HG03196 (cell line): ENCODE measurements at regions not wholly inside any gene's neighbourhood (a gene's known extent, or its start where the extent isn't known, plus 50 kb on each side); places are given as distances from the start of the nearest gene placed in this dataset.

Experiments used
- ATAC-seq: cut with Tn5 transposase; IDR thresholded peaks from one replicate; pipeline ENCODE4 v1.9.1; 2021; ENCODE audit not compliant: unreplicated experiment

DNA sequence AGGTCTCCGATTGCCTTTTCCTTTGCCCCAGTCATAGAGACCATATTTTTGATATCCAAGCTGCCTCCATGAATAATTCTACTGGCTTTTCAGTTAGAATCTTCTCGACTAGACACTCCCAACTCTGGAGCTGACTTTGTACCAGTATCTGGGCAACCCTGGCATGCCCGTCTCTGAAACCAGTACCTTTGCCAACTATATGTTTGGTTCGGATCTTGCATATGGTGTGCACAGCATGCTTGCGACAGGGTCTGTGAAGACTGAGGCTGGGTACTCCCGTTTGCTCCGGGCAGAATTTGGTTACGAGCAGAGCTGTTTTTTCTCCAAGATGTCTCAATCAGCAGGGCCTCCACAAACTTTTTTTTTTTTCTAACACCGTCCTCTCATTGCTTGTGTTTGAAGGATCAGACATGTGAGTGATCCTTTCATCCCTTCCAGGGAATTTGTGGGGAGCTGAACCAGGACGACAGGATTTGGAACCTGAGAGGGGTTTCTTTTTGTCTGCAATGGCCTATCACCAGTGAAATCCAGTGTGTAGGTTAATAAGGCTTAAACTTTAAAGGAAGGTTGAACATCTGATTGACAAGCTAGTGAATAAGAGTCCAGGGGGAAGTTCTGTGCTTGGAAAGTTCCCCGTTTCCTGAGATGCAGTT is 322.3 kb downstream of the MYCN start:
- no peak for ATAC-seq

GRCh38 chr2:16261791-16262190 is 321.4 kb downstream of the MYCN start:
- no peak for ATAC-seq

DNA sequence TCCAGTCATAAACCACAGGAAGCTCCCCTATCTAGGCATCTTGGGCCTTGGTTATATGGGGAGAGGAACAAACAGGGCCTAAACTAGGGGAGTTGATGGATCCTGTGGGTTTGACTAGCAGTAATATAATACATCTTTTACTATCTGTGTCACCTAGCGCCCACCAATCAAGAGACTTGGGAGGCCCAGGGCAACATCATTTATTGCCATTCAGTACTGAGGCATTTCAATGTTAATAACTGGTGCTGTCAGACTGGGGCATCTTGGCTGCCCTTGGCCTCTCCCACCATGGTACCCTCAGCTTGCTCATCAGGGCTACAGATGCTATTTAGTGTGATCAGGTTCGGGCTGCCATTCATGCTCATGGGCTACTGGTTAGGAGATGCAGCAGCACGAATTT is 320.7 kb downstream of the MYCN start:
- no peak for ATAC-seq

GRCh38 chr2:16260041-16260830 is 319.9 kb downstream of the MYCN start:
- ATAC-seq = no peak

GRCh38 chr2:16259010-16259409 is 318.7 kb downstream of the MYCN start:
- ATAC-seq = no peak

GRCh38 chr2:16258350-16258749 is 318.0 kb downstream of the MYCN start:
- no peak for ATAC-seq

GRCh38 chr2:16257322-16258028 is 317.1 kb downstream of the MYCN start:
- ATAC-seq = no peak

DNA sequence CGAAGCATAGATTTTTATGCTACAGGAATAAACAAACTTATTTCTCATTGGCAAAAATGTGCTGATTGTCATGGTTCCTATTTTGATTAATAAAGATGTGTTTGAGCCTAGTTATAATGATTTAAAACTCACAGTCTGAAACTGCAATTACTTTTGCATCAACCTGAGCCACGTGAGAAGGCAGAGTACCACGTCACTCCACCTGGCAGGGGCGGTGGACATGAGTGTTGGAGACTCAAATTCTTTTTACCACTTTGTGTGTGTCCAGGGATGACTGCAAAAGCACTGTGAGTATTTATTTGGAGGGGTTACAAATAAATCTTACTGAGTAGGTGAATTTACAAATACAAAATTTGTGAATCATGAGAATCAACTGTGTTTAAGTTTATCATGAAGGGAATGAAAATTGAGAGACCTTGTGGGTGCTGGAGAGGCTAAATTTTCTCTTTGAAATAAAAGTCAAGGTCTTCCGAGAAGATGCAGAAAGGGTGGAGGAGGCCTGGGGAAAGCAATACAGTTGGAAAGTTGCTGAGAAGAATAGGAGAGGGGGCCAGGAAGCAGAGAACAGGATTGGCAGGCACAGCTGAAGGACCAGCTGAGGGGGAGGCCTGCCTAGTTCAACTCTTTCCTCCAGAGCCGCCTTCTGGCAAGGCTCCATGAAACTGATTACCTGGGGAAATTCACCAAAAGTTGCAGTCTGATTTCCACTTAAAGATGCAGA is 316.4 kb downstream of the MYCN start:
- no peak for ATAC-seq

DNA sequence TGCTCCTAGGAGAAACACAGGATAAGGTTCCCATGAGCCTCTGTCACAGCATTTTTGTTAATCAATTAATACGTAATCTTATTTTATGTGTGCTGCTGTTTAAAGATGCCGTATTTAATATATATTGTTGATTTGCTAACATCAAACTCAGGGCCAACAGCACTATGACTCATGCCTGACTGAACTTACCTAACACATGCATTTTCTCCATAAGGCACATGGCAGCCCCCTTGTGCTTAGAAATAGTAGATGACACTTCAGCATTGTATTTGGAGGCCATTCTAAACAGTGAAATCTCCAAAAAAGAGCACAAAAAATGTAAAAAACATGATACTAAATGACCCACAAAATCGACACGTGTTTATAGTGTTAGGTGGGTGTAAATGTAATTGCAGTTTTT is 314.8 kb downstream of the MYCN start:
- no peak for ATAC-seq

GRCh38 chr2:16254356-16254965 is 314.1 kb downstream of the MYCN start:
- ATAC-seq = no peak

GRCh38 chr2:16253291-16253690 is 312.9 kb downstream of the MYCN start:
- ATAC-seq = no peak

- ATAC-seq = no peak
Measured at GRCh38 chr2:16252891-16253290, 312.5 kb downstream of the MYCN start.

GRCh38 chr2:16252251-16252650 is 311.9 kb downstream of the MYCN start:
- no peak for ATAC-seq

DNA sequence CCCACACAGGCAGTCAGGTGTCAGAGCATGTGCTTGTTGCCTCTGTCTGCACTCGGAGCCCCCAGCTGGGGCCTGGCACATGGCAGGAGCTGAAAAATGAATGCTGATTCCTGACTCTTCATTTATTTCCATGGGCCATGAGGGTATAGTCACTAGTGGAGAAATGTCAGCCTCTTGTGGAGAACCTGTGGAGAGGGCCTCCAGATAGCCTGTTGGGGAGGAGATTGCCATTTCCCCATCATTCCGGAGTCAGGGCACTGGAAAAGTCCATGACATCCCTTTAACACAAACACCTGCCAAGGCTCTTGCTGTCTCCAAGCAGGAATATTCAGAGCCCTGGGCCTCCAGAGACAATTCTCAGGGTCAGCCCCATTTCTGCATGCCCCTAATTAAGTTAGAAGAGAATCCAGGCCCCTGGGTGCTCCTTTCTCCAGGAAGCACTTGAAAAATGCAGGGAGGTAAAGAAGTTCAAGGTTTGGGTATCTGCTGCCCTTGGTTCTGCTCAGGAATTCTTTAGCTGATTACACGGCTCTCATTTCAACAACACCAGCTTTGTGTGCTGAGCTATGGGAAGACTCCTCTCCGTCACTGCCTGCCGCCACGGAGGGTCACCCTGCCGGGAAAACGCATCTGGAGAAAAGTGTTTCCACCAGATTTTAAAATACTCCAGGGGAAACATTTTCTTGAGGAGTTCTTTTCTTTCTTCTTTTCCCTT is 311.3 kb downstream of the MYCN start:
- ATAC-seq = no peak

GRCh38 chr2:16250886-16251285 is 310.5 kb downstream of the MYCN start:
- ATAC-seq = no peak

GRCh38 chr2:16250466-16250865 is 310.1 kb downstream of the MYCN start:
- no peak for ATAC-seq

- no peak for ATAC-seq
Measured at GRCh38 chr2:16250056-16250425, 309.7 kb downstream of the MYCN start.

GRCh38 chr2:16249246-16250055 is 309.1 kb downstream of the MYCN start:
- no peak for ATAC-seq

DNA sequence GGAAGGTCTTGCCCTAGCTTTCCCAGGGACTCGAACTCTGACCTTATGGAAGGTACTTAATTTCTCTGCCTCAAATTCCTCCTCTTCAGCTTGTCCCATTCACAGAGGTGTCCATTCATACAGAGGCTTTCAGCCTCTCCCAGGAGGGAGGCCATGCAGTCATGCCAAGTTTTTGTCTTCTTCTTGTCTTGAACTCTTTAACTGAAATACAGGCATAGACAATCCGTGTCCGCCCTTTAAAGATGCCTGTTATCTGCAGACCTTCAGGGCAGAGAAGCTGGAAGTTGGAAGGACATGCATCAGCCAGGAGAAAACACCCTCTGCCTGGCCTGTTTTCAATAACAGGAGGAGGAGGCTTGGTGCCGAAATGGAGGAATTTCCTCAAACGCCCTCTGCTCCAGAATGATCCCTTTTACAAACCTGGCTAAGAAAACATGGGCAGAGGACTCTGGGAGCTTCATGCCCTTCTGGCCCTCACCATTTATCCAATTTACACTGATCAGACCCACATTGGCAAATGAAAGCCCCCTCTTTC is 308.3 kb downstream of the MYCN start:
- ATAC-seq = no peak
